Neural cell (in vitro differentiated cells): ENCODE measurements at regions not wholly inside any gene's neighbourhood (a gene's known extent, or its start where the extent isn't known, plus 50 kb on each side); places are given as distances from the start of the nearest gene placed in this dataset.

Source experiments
- CTCF ChIP-seq: fragments of 450-650 bp; IDR thresholded peaks from 2 replicates; pipeline ENCODE4 v1.5.1; 2014; ENCODE audit warnings: antibody characterized with exemption, mild to moderate bottlenecking, moderate library complexity; ENCODE audit not compliant: poor library complexity, severe bottlenecking
- EP300 ChIP-seq: fragments of 450-650 bp; conservative IDR thresholded peaks from 2 replicates; pipeline ENCODE4 v1.6.1; 2014; ENCODE audit warnings: antibody characterized with exemption, mild to moderate bottlenecking, moderate library complexity; ENCODE audit not compliant: poor library complexity, severe bottlenecking
- EZH2 ChIP-seq: fragments of 200-600, 300-800 bp; shearing (Covaris generic), sonication (generic); IDR thresholded peaks from 2 replicates; pipeline ENCODE4 v1.6.1; 2014; ENCODE audit warnings: antibody characterized with exemption, low read length, borderline replicate concordance, mild to moderate bottlenecking; ENCODE audit not compliant: insufficient read depth, poor library complexity, severe bottlenecking
- POLR2AphosphoS5 ChIP-seq: IDR thresholded peaks from 2 replicates; pipeline ENCODE4 v1.6.1; 2012
- RAD21 ChIP-seq: fragments of 450-650 bp; conservative IDR thresholded peaks from 2 replicates; pipeline ENCODE4 v1.6.1; 2014; ENCODE audit warnings: antibody characterized with exemption, mild to moderate bottlenecking, moderate library complexity
- SMC3 ChIP-seq: fragments of 450-650 bp; conservative IDR thresholded peaks from 2 replicates; pipeline ENCODE4 v1.6.1; 2014; ENCODE audit warnings: antibody characterized with exemption, mild to moderate bottlenecking, moderate library complexity; ENCODE audit not compliant: poor library complexity

DNA sequence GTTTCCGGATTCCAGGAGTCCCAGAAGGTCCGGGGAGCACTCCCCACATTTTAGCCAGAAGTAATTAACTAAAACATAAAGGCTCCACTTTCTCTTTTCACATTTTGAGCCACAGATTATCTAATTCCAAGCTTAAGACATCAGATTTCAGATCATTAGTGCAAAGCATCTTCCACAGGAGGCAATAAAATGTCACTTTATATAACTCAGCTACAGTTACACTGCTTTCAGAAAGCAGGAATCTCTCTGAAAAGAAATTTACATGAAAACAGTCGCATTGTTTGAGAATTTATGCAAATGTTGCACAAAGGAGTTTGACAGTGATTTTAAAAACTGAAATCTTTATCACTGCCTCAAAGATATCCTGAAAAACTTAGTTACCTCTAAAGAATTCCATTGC lies 99.7 kb downstream of the LMO4 start:
- no peak for TF ChIP-seq POLR2AphosphoS5
- no peak for TF ChIP-seq CTCF
- TF ChIP-seq EZH2: no peak
- no peak for TF ChIP-seq SMC3
- TF ChIP-seq EP300: no peak
- TF ChIP-seq RAD21: no peak
